ENCODE measurements at regions not wholly inside any gene's neighbourhood (a gene's known extent, or its start where the extent isn't known, plus 50 kb on each side); places are given as distances from the start of the nearest gene placed in this dataset.

DNA sequence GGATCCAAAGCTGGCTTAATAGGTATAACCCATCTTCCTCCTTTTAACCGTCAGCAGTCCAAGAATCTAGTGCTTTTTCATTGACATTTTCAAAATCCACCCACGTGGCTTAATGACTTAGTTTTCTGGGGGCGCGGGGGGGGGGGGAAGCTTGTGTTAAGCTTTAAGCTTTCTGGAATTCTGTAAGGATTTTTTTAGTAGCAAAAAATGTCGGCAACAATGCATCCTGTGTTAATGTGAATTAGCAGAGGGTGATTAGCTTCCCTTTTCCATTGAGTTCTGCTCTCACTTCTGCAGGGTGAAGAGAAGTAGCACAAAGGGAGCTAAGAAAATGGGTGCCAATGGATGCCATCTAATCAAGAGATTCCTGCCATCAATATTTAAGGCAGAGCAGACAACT lies 348.2 kb downstream of the SAMD5 start:
- TF ChIP-seq, protein P1, sequence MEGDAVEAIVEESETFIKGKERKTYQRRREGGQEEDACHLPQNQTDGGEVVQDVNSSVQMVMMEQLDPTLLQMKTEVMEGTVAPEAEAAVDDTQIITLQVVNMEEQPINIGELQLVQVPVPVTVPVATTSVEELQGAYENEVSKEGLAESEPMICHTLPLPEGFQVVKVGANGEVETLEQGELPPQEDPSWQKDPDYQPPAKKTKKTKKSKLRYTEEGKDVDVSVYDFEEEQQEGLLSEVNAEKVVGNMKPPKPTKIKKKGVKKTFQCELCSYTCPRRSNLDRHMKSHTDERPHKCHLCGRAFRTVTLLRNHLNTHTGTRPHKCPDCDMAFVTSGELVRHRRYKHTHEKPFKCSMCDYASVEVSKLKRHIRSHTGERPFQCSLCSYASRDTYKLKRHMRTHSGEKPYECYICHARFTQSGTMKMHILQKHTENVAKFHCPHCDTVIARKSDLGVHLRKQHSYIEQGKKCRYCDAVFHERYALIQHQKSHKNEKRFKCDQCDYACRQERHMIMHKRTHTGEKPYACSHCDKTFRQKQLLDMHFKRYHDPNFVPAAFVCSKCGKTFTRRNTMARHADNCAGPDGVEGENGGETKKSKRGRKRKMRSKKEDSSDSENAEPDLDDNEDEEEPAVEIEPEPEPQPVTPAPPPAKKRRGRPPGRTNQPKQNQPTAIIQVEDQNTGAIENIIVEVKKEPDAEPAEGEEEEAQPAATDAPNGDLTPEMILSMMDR (IDR thresholded peaks at IDR 0.05) = no peak
- TF ChIP-seq POLR2AphosphoS5 (IDR thresholded peaks at IDR 0.05) (no peak), POLR2A (IDR thresholded peaks at IDR 0.05) (no peak)

All from breast epithelium (tissue), 3 donors.